K562 (cell line): ENCODE measurements at regions not wholly inside any gene's neighbourhood (a gene's known extent, or its start where the extent isn't known, plus 50 kb on each side); places are given as distances from the start of the nearest gene placed in this dataset.

Experiments used
- ATAC-seq: fragments of 200-7000 bp; cut with Tn5 transposase; 3 replicates; pipeline ENCODE4 v1.9.1; 2020; ENCODE audit warnings: moderate library complexity
- BruUV-seq: library from RNA; stranded (reverse); fragments of 400-500 nt; replicated peaks from 2 replicates; lab custom pipeline; 2021; lab: Mats Ljungman, UMichigan
- CTCF ChIA-PET: fragments of 300-600 bp; formaldehyde crosslinking; extraction: SDS; loops from one replicate; lab custom pipeline; 2021; ENCODE audit warnings: low intra/inter-chr PET ratio; lab: Yijun Ruan, JAX
- POLR2A ChIA-PET: fragments of 300-600, 350-650 bp; sonication (Branson Sonifier 250); formaldehyde crosslinking; extraction: SDS; loops from one replicate; lab custom pipeline; 2021; ENCODE audit warnings: antibody characterized with exemption, inconsistent platforms; lab: Yijun Ruan, JAX
- DNase-seq, 4 experiments: peaks; one replicate each; pipeline versions ENCODE4 v3.0.0 to v3.0.0-alpha.2; 2011 to 2018; ENCODE audit warnings: low spot score in 3 of 4, mixed read lengths in 3 of 4; ENCODE audit errors: extremely low read depth in 1 of 4
- FAIRE-seq: peaks from 2 replicates; lab custom pipeline; 2011; peaks lifted over from hg19 to GRCh38; lab: Jason Lieb, UNC
- H2AFZ ChIP-seq: 2 replicates; pipeline ENCODE4 v1.6.0; 2011; ENCODE audit warnings: low read depth, low read length, control low read depth, inconsistent platforms
- H3K27ac ChIP-seq: fragments of 200-600 bp; 3 replicates; pipeline ENCODE4 v1.8.0; 2011; ENCODE audit warnings: low read depth, mild to moderate bottlenecking, control low read depth, inconsistent platforms, low read length, moderate library complexity, mixed read lengths; ENCODE audit errors: extremely low read depth
- H3K27me3 ChIP-seq, 2 experiments: fragments of 300-600 bp in 1 of 2; 2 replicates in 1 of 2; 3 replicates in 1 of 2; pipeline versions ENCODE4 v1.6.0 to v1.8.0; 2011; ENCODE audit warnings: inconsistent platforms in 2 of 2, low read length in 2 of 2, mild to moderate bottlenecking in 1 of 2, mixed read lengths in 1 of 2, moderate library complexity in 1 of 2; ENCODE audit not compliant: control insufficient read depth in 2 of 2, insufficient read depth in 2 of 2
- H3K36me3 ChIP-seq: fragments of 300-600 bp; 3 replicates; pipeline ENCODE4 v1.8.0; 2011; ENCODE audit warnings: mild to moderate bottlenecking, low read length, inconsistent platforms; ENCODE audit not compliant: control insufficient read depth, insufficient read depth
- H3K4me1 ChIP-seq, 2 experiments: fragments of 200-600 bp in 1 of 2; replicated peaks in 1 of 2; 2 replicates in 1 of 2; 3 replicates in 1 of 2; pipeline versions ENCODE4 v1.5.1 to v1.8.0; 2011; ENCODE audit warnings: inconsistent platforms in 2 of 2, low read length in 2 of 2, mild to moderate bottlenecking in 1 of 2, mixed read lengths in 1 of 2, moderate library complexity in 1 of 2; ENCODE audit not compliant: control insufficient read depth in 2 of 2, insufficient read depth in 2 of 2
- H3K4me2 ChIP-seq: 2 replicates; pipeline ENCODE4 v1.6.1; 2011; ENCODE audit warnings: low read length, control low read depth, inconsistent platforms, mixed read lengths; ENCODE audit not compliant: insufficient read depth
- H3K4me3 ChIP-seq: fragments of 200-600 bp; sonication (generic), shearing (Covaris generic); 2 replicates; pipeline ENCODE4 v1.5.1; 2016; ENCODE audit warnings: control low read depth, inconsistent platforms
- H3K79me2 ChIP-seq: fragments of 200-600 bp; 3 replicates; pipeline ENCODE4 v1.8.0; 2011; ENCODE audit warnings: low read length, inconsistent platforms; ENCODE audit not compliant: control insufficient read depth, insufficient read depth
- H3K9ac ChIP-seq, 2 experiments: 2 replicates each; pipeline versions ENCODE4 v1.6.0 to v1.6.1; 2011; ENCODE audit warnings: low read depth in 2 of 2, low read length in 2 of 2, control low read depth in 1 of 2, inconsistent platforms in 1 of 2, mild to moderate bottlenecking in 1 of 2, mixed read lengths in 1 of 2; ENCODE audit not compliant: insufficient read depth in 1 of 2
- H3K9me1 ChIP-seq: one replicate; pipeline ENCODE4 v1.6.0; 2011; ENCODE audit warnings: inconsistent platforms, mild to moderate bottlenecking, low read length, moderate library complexity; ENCODE audit not compliant: control insufficient read depth, insufficient read depth
- H3K9me3 ChIP-seq: replicated peaks from 2 replicates; pipeline ENCODE4 v1.5.1; 2011; ENCODE audit warnings: low read depth, low read length, inconsistent platforms; ENCODE audit not compliant: control insufficient read depth, insufficient read depth
- H4K20me1 ChIP-seq: replicated peaks from 2 replicates; pipeline ENCODE4 v1.6.1; 2011; ENCODE audit warnings: low read length, inconsistent platforms, mixed read lengths; ENCODE audit not compliant: control insufficient read depth, insufficient read depth
- ELF4 ChIP-seq: fragments of 450-650 bp; formaldehyde crosslinking; IDR thresholded peaks from 2 replicates; pipeline ENCODE4 v1.4.0; 2022; ENCODE audit warnings: missing genetic modification characterization
- FOXA1 ChIP-seq: fragments of 450-650 bp; IDR thresholded peaks from 2 replicates; pipeline ENCODE4 v1.6.1; 2016; ENCODE audit warnings: mild to moderate bottlenecking, borderline replicate concordance
- RBBP5 ChIP-seq: fragments of 200-600 bp; sonication (generic); IDR thresholded peaks from 2 replicates; pipeline ENCODE4 v1.6.1; 2012; ENCODE audit warnings: borderline replicate concordance, mild to moderate bottlenecking, low read length, control low read depth, inconsistent platforms; ENCODE audit not compliant: insufficient read depth, poor library complexity, severe bottlenecking
- RFX7 ChIP-seq: fragments of 250-450 bp; sonication (Bioruptor Pico); IDR thresholded peaks from 2 replicates; pipeline ENCODE4 v1.5.1; 2021; ENCODE audit warnings: mild to moderate bottlenecking
- ZBTB1 ChIP-seq: sonication (generic); formaldehyde crosslinking; IDR thresholded peaks from 2 replicates; pipeline ENCODE4 v1.8.1; 2023; ENCODE audit warnings: missing genetic modification reagents, low read depth, mild to moderate bottlenecking, borderline replicate concordance
- WGBS: fragments of 100-300 bp; shearing (Covaris generic); methylation state at CpG from one replicate; pipeline ENCODE4 v1.1.6; 2016; ENCODE audit warnings: low coverage, mixed read lengths; ENCODE audit not compliant: insufficient coverage; ENCODE audit errors: missing lambda C conversion rate; 5-methylcytosine and 5-hydroxymethylcytosine counted together
- in situ Hi-C: fragments of 300-500 bp; cut with MboI; formaldehyde crosslinking; loops from 4 replicates; pipeline ENCODE4 v1.15.0; 2018; ENCODE audit warnings: inconsistent platforms, mixed read lengths
- intact Hi-C: fragments of 100-400 bp; cut with micrococcal nuclease; formaldehyde crosslinking; loops from 2 replicates; pipeline ENCODE4 v1.14.2; 2022
- TF ChIP-seq, protein P1 (sequence below): fragments of 250-450 bp; sonication (Bioruptor Pico); IDR thresholded peaks from 2 replicates; pipeline ENCODE4 v1.5.0; 2022; ENCODE audit warnings: mild to moderate bottlenecking

DNA sequence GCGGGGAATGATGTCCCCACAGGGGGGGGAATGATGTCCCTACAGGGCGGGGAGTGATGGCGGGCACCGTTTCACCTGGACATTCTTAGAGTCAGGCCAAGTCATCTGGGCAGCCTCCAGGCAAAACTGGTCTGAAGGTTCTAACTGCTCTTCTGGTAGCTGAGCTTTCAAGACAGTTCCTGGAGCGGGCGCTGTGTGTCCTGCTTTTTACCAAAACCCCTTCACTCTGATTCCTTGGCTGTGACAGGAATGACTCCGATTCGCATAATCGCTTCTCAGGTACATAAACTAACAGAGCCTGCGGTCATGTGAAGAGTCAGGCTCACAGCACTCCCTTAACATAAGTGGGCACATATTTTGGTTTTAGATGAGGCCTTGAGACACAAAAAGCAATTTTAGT, 836.0 kb downstream of the TRIML1 start:
- H3K4me3 ChIP-seq = no peak overlapping the region
- H3K4me1 ChIP-seq = no peaks in the 10 kb centered on the region
- in situ Hi-C loops = no loop called here
- no TSS peak for BruUV-seq
- DNase-seq (no peak), ATAC-seq (no peak), FAIRE-seq (no peak)
- no peak overlapping the region for H2AFZ ChIP-seq
- H3K36me3 ChIP-seq = no peaks in the 10 kb centered on the region
- ChIA-PET CTCF (no interaction called here), POLR2A (no interaction called here)
- no peak overlapping the region for H3K9ac ChIP-seq
- no peaks in the 10 kb centered on the region for H3K9me1 ChIP-seq
- TF ChIP-seq FOXA1 = no peak
- no peak for TF ChIP-seq ZBTB1 (CRISPR knock-in tag)
- TF ChIP-seq, protein P1, sequence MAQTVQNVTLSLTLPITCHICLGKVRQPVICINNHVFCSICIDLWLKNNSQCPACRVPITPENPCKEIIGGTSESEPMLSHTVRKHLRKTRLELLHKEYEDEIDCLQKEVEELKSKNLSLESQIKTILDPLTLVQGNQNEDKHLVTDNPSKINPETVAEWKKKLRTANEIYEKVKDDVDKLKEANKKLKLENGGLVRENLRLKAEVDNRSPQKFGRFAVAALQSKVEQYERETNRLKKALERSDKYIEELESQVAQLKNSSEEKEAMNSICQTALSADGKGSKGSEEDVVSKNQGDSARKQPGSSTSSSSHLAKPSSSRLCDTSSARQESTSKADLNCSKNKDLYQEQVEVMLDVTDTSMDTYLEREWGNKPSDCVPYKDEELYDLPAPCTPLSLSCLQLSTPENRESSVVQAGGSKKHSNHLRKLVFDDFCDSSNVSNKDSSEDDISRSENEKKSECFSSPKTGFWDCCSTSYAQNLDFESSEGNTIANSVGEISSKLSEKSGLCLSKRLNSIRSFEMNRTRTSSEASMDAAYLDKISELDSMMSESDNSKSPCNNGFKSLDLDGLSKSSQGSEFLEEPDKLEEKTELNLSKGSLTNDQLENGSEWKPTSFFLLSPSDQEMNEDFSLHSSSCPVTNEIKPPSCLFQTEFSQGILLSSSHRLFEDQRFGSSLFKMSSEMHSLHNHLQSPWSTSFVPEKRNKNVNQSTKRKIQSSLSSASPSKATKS (CRISPR knock-in tag) = no peak
- no peak for TF ChIP-seq ELF4 (CRISPR knock-in tag)
- no peak for TF ChIP-seq RFX7 (CRISPR knock-in tag)
- no peak for TF ChIP-seq RBBP5
- no peak overlapping the region for H3K4me2 ChIP-seq
- peaks cover 2% of the 10 kb centered on the region; the same call in 1 of the 2 replicates for H3K9me3 ChIP-seq
- no peaks in the 10 kb centered on the region for H3K27me3 ChIP-seq
- no peaks in the 10 kb centered on the region for H3K79me2 ChIP-seq
- intact Hi-C loops = no loop called here
- H4K20me1 ChIP-seq = no peaks in the 10 kb centered on the region
- 4% methylated on average over 6 of the region's 10 CpGs for WGBS
- H3K27ac ChIP-seq = no peak overlapping the region
